GM03348 (cell line): ENCODE measurements at regions not wholly inside any gene's neighbourhood (a gene's known extent, or its start where the extent isn't known, plus 50 kb on each side); places are given as distances from the start of the nearest gene placed in this dataset.

Source experiments
- DNase-seq: peaks from one replicate; pipeline ENCODE4 v3.0.0; 2012; ENCODE audit warnings: low spot score

GRCh38 chr9:90419221-90419851 is 223.3 kb downstream of the DIRAS2 start:
- no peak for DNase-seq

- DNase-seq: no peak
These were observed 222.4 kb downstream of the DIRAS2 start for GRCh38 chr9:90420211-90420610.

- no peak for DNase-seq
These were observed 221.7 kb downstream of the DIRAS2 start for GRCh38 chr9:90420768-90421513.

- DNase-seq: no peak
These were observed 220.8 kb downstream of the DIRAS2 start for GRCh38 chr9:90421786-90422185.

- no peak for DNase-seq
These were observed 218.9 kb downstream of the DIRAS2 start for GRCh38 chr9:90423661-90424193.

- DNase-seq: no peak
These were observed 214.1 kb downstream of the DIRAS2 start for GRCh38 chr9:90428517-90428916.

- DNase-seq: no peak
These were observed 209.7 kb downstream of the DIRAS2 start for GRCh38 chr9:90432951-90433350.

- no peak for DNase-seq
These were observed 209.2 kb downstream of the DIRAS2 start for GRCh38 chr9:90433398-90433941.

GRCh38 chr9:90441814-90442213 is 200.8 kb downstream of the DIRAS2 start:
- no peak for DNase-seq

GRCh38 chr9:90442723-90443122 is 199.9 kb downstream of the DIRAS2 start:
- no peak for DNase-seq

- no peak for DNase-seq
These were observed 197.9 kb downstream of the DIRAS2 start for GRCh38 chr9:90444609-90445204.

GRCh38 chr9:90445391-90445790 is 197.2 kb downstream of the DIRAS2 start:
- no peak for DNase-seq

- no peak for DNase-seq
These were observed 196.2 kb downstream of the DIRAS2 start for GRCh38 chr9:90446200-90446948.

GRCh38 chr9:90447773-90448172 is 194.9 kb downstream of the DIRAS2 start:
- DNase-seq: no peak

- no peak for DNase-seq
These were observed 193.3 kb downstream of the DIRAS2 start for GRCh38 chr9:90449213-90449925.

- no peak for DNase-seq
These were observed 190.8 kb downstream of the DIRAS2 start for GRCh38 chr9:90451804-90452203.

- no peak for DNase-seq
These were observed 187.3 kb downstream of the DIRAS2 start for GRCh38 chr9:90455316-90455715.

GRCh38 chr9:90457386-90458190 is 185.0 kb downstream of the DIRAS2 start:
- no peak for DNase-seq

GRCh38 chr9:90458485-90458884 is 184.1 kb downstream of the DIRAS2 start:
- no peak for DNase-seq

GRCh38 chr9:90459321-90459720 is 183.3 kb downstream of the DIRAS2 start:
- no peak for DNase-seq

GRCh38 chr9:90460220-90460619 is 182.4 kb downstream of the DIRAS2 start:
- no peak for DNase-seq
